HG03558 (cell line): ENCODE measurements at regions not wholly inside any gene's neighbourhood (a gene's known extent, or its start where the extent isn't known, plus 50 kb on each side); places are given as distances from the start of the nearest gene placed in this dataset.

Source experiments
- ATAC-seq: cut with Tn5 transposase; IDR thresholded peaks from one replicate; pipeline ENCODE4 v1.9.1; 2021; ENCODE audit warnings: moderate number of reproducible peaks; ENCODE audit not compliant: unreplicated experiment; ENCODE audit errors: extremely low read depth

GRCh38 chr2:235244255-235245220 is 249.3 kb upstream of the AGAP1 start:
- no peak for ATAC-seq

DNA sequence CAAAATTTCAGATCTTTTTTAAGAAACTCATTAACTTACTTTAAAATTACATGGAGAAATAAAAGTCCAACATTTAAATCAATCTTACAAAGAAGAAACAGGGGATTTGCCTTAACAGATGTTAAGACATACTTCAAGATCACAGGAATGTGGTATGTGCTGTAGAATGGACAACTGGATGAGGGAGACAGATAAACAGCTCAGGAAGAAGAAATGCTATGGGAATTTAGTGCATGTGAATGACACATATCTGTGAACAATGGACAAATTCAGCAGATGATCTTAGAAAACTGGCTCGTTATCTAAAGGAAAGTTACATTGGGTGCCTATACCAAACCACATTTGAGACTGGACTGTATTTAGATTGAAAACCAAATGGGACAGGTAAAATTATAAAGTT is 246.8 kb upstream of the AGAP1 start:
- ATAC-seq: no peak

DNA sequence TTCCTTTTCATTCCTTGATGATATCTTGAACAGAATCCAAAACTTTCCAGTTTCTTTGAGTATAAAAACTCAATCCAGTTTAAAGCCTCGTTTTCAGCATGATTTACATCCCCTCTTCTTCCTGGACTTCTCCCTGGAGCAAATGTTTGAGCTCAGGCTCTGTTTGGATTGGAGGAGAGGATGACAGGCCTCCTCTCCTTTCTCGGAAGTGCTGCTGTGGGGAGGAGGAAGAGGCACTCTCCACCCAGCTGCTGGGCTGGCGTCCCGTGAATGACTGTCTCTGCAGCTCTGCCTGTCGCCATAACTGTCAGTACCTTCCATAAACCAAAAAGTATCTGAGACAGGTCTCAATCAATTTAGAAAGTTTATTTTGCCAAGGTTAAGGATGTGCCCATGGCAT is 238.2 kb upstream of the AGAP1 start:
- no peak for ATAC-seq

DNA sequence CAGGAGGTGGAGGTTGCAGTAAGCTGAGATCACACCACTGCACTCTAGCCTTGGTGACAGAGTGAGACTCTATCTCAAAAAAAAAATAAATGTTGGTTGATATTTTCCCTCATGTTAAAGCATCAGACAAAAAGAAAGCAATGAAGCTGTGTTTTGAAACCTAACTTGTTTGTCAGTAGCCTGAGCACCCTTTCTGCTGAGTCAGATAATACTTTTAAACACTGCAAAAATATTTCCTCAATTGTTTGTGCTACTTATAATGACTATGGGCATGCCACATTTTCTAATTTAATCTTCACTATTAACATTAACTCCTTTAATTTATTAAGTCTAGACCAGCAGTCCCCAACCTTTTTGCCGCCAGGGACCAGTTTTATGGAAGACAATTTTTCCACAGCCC is 236.3 kb upstream of the AGAP1 start:
- no peak for ATAC-seq

DNA sequence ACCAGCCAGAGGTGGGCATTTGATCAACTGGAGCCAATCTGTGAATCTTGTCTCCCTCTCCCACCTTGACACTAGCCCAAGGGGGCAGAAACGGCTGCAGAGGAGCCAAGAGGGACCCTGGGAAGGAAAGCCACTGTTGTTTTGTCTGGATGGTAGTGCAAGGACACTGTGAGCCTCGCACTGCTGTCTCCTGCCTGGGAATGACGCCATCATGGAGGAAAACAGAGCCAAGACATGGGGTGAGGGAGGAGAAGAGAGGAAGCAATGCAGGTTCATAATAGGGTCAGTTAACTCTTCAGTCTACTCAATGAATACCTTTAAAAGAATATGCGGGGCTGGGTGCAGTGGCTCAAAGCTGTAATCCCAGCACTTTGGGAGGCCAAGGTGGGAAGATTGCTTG is 231.1 kb upstream of the AGAP1 start:
- no peak for ATAC-seq

DNA sequence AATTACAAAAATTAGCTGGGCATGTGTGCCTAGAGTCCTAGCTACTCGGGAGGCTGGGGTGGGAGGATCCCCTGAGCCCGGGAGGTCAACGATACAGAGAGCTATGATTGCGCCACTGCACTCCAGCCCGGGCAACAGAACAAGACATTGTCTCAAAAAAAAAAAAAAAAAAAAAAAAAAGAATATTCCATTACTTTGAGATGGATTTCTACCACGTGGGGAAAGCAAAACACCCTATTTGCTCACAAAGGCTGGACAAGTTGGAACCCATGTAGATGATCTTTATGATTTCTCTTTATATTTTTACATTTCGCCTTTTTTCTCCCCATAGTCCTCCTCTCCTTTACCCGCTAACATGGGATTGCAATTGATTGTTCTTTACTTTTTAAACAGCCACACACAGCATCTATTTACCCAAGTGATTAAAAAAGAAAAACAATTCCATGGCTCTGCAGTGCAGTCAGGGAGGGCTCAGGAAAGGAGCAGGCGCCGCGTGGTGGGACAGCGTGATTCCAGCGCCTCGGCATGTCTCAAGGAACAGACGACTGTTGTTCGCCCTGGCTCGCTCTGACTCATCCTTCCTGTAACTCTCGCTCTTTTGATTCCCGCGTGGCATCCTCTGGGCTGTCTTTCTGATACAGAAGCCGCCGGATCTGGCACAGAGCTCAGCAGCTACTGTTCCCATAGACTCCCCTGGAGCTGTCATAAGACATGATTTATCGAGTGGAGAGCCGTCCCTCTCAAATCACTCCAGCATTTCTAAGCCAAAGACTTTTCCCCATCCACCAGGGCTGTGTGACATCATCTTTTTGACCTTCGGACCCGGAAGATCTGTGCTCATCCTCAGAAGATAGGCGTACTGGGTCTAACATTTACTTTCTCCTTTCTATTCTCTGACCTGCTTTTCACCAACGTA is 230.4 kb upstream of the AGAP1 start:
- no peak for ATAC-seq

- no peak for ATAC-seq
These were observed 229.7 kb upstream of the AGAP1 start for GRCh38 chr2:235264121-235264493.

DNA sequence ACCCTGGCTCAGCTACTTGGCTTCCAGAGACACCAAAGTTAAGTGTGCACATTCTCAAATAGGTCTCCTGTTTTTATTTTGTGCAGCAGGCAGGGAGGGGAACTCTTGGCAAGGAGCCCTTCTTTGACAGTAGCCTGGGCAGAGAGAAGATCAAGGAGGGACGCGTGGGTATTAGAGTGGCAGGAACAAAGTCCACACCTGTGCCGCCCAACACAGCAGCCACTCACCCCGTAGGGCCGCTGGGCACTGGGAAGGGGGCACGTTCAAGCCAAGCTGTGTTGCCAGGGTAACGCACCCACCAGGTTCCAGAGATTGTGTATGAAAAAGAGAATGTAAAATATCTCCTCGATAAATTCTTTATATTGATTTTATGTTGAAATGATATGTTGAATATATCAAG is 229.3 kb upstream of the AGAP1 start:
- ATAC-seq: no peak

- ATAC-seq: no peak
These were observed 228.4 kb upstream of the AGAP1 start for GRCh38 chr2:235265348-235265965.

DNA sequence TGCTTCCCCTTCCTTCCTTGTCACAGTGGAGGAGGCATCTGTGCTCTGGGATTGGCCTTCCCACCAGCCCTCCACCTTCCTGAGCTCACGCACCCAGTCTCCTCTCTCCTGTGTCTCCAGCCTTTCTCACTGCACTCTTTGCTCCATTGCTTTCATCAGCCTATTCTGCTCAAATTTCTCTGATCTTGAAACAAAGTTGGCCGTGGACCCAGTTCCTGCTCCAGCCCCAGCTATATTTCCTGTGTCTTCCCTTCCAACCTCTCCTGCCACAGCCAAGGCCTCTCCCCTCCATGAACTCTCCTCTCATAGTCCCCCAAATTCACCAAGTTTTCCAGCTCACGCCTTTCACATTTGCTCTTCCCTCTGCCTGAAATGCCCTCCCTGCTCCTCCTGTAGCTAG is 226.6 kb upstream of the AGAP1 start:
- ATAC-seq: no peak

DNA sequence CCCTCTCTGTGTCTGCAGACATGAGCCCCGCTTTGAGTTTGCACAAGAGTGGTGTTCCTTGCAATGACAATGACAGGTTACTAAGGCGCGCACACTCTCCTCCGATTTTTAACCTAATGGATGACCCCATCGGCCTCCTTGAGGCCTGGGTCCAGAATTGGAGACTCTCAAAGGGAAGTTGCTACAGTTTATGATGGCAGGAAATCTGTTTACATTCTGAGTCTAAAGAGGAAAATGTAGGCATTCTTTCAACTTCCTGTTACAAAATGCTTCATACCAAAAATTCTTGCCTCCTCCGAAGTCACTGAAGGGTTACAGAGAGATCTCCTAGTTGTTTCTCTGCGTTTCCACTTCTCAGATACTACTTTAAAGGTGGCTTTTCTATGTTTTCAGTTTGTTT is 225.3 kb upstream of the AGAP1 start:
- ATAC-seq: no peak

GRCh38 chr2:235270291-235270690 is 223.6 kb upstream of the AGAP1 start:
- no peak for ATAC-seq

- ATAC-seq: peak; percentile 87
These were observed 222.9 kb upstream of the AGAP1 start for GRCh38 chr2:235270956-235271355.

GRCh38 chr2:235271936-235272335 is 221.9 kb upstream of the AGAP1 start:
- ATAC-seq: no peak

GRCh38 chr2:235274023-235274422 is 219.8 kb upstream of the AGAP1 start:
- no peak for ATAC-seq

GRCh38 chr2:235277485-235277884 is 216.4 kb upstream of the AGAP1 start:
- no peak for ATAC-seq

DNA sequence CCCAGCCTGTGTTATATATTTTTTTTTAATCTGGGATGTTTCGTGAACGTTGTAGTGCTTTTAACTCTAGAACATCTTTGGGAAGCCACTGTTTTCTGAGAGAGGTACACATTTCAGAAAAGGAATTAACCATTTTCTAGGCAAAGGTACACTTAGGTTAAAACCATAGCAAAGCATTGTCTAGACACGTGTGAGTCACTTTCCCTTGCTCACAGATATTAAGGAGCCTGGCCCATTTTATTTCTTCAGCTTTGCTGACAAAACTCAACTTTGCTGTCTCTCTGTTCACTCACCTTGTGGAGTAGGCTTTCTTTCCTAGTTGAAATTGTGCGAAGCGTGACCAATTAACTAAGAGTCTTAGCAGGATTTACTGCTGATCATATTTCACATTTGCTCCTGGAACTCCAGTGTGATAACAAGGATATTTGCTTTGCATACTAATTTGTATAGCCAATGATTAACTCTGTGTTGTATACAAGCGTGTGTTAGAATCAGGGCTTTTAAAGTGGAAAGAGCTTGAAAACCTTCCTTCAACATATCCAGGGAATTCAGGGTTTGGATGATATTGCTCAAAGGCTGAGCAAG is 215.0 kb upstream of the AGAP1 start:
- no peak for ATAC-seq

DNA sequence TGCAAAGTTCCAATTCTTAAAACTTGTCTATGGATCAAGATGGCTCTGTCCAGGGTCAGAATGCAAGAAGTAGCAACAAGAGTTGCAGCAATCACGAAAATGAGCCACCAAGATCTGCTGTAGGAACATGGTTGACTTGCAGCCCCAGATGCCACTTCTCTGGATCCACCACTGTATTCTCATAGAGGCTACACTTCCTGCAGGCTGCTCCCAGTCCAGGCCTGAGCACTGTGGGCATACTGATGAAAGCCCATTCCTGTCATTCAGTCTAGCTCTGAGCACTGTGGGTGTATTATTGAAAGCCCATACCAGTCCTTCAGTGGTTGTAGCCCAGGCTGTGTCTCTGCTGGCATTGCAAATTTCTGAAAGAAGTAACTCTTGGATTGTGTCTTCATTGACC is 213.9 kb upstream of the AGAP1 start:
- no peak for ATAC-seq

DNA sequence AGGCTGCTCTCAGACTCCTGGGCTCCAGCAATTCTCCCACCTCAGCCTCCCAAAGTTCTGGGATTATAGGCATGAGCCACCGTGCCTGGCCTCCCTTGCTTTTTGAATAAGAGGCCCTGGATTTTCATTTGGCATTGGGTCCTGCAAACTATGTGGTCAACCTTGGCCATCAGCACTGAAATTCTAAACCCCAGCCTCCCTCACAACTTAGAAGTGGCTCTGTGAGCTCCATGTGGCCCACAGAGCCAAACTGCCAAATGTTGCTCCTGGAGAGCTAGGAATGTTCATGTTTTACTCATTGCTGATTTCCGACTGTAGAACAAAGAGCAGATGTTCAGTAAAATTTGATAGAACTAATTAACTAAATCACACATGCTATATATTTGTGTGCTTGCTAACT is 210.6 kb upstream of the AGAP1 start:
- ATAC-seq: no peak

- ATAC-seq: no peak
These were observed 207.0 kb upstream of the AGAP1 start for GRCh38 chr2:235286622-235287374.
